ENCODE measurements at regions not wholly inside any gene's neighbourhood (a gene's known extent, or its start where the extent isn't known, plus 50 kb on each side); places are given as distances from the start of the nearest gene placed in this dataset.

DNA sequence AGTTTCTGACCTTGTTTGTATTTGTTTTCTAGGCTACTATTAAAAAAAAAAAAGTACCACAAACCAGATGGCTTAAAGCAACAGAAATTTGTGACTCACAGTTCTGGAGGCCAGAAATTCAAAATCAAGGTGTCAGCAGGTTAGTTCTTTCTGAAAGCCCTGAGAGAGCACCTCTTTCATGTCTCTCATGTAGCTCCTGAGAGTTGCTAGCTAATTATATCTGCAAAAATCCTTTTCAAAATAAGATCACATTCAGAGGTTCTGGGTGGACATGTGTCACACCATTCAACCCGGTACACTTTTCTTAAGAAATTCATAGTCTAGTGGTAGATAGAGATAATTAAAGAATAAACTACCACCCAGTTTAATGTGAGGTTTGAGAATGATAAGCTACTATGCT is 888.6 kb downstream of the GRID1 start:
- DNase-seq (ENCODE audit: low spot score) (no peak), ATAC-seq (no peak)
- no peak overlapping the region for H3K4me3 Mint-ChIP-seq
- H3K9me2 ChIP-seq (ENCODE audit: insufficient read depth): no peaks in the 10 kb centered on the region
- no peaks in the 10 kb centered on the region for H3F3A ChIP-seq (replicated peaks; ENCODE audit: low read depth)
- H3K4me3 ChIP-seq: no peak overlapping the region
- H3K9me3 Mint-ChIP-seq: peaks cover 44% of the 10 kb centered on the region
- no peak overlapping the region for H3K27ac Mint-ChIP-seq
- H4K20me1 ChIP-seq (replicated peaks; ENCODE audit: insufficient read depth): no peaks in the 10 kb centered on the region
- TF ChIP-seq, protein P1, sequence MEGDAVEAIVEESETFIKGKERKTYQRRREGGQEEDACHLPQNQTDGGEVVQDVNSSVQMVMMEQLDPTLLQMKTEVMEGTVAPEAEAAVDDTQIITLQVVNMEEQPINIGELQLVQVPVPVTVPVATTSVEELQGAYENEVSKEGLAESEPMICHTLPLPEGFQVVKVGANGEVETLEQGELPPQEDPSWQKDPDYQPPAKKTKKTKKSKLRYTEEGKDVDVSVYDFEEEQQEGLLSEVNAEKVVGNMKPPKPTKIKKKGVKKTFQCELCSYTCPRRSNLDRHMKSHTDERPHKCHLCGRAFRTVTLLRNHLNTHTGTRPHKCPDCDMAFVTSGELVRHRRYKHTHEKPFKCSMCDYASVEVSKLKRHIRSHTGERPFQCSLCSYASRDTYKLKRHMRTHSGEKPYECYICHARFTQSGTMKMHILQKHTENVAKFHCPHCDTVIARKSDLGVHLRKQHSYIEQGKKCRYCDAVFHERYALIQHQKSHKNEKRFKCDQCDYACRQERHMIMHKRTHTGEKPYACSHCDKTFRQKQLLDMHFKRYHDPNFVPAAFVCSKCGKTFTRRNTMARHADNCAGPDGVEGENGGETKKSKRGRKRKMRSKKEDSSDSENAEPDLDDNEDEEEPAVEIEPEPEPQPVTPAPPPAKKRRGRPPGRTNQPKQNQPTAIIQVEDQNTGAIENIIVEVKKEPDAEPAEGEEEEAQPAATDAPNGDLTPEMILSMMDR (conservative IDR thresholded peaks at IDR 0.05; ENCODE audit: low read depth in 2 of 2): no peak
- TF ChIP-seq EZH2phosphoT487 (IDR thresholded peaks at IDR 0.05; ENCODE audit: unreplicated experiment) (no peak), ZNF114 (CRISPR knock-in tag; IDR thresholded peaks at IDR 0.05) (no peak), NANOG (IDR thresholded peaks at IDR 0.05; ENCODE audit: borderline replicate concordance) (no peak), ZNF331 (CRISPR knock-in tag; IDR thresholded peaks at IDR 0.05; ENCODE audit: low read depth) (no peak), ETS1 (IDR thresholded peaks at IDR 0.05) (no peak), CREB1 (CRISPR knock-in tag; IDR thresholded peaks at IDR 0.05; ENCODE audit: low read depth) (no peak), EZH2 (IDR thresholded peaks at IDR 0.05; ENCODE audit: low read depth, unreplicated experiment) (no peak), STAT1 (IDR thresholded peaks at IDR 0.05; ENCODE audit: unreplicated experiment) (no peak)
- TF ChIP-seq, protein P2, sequence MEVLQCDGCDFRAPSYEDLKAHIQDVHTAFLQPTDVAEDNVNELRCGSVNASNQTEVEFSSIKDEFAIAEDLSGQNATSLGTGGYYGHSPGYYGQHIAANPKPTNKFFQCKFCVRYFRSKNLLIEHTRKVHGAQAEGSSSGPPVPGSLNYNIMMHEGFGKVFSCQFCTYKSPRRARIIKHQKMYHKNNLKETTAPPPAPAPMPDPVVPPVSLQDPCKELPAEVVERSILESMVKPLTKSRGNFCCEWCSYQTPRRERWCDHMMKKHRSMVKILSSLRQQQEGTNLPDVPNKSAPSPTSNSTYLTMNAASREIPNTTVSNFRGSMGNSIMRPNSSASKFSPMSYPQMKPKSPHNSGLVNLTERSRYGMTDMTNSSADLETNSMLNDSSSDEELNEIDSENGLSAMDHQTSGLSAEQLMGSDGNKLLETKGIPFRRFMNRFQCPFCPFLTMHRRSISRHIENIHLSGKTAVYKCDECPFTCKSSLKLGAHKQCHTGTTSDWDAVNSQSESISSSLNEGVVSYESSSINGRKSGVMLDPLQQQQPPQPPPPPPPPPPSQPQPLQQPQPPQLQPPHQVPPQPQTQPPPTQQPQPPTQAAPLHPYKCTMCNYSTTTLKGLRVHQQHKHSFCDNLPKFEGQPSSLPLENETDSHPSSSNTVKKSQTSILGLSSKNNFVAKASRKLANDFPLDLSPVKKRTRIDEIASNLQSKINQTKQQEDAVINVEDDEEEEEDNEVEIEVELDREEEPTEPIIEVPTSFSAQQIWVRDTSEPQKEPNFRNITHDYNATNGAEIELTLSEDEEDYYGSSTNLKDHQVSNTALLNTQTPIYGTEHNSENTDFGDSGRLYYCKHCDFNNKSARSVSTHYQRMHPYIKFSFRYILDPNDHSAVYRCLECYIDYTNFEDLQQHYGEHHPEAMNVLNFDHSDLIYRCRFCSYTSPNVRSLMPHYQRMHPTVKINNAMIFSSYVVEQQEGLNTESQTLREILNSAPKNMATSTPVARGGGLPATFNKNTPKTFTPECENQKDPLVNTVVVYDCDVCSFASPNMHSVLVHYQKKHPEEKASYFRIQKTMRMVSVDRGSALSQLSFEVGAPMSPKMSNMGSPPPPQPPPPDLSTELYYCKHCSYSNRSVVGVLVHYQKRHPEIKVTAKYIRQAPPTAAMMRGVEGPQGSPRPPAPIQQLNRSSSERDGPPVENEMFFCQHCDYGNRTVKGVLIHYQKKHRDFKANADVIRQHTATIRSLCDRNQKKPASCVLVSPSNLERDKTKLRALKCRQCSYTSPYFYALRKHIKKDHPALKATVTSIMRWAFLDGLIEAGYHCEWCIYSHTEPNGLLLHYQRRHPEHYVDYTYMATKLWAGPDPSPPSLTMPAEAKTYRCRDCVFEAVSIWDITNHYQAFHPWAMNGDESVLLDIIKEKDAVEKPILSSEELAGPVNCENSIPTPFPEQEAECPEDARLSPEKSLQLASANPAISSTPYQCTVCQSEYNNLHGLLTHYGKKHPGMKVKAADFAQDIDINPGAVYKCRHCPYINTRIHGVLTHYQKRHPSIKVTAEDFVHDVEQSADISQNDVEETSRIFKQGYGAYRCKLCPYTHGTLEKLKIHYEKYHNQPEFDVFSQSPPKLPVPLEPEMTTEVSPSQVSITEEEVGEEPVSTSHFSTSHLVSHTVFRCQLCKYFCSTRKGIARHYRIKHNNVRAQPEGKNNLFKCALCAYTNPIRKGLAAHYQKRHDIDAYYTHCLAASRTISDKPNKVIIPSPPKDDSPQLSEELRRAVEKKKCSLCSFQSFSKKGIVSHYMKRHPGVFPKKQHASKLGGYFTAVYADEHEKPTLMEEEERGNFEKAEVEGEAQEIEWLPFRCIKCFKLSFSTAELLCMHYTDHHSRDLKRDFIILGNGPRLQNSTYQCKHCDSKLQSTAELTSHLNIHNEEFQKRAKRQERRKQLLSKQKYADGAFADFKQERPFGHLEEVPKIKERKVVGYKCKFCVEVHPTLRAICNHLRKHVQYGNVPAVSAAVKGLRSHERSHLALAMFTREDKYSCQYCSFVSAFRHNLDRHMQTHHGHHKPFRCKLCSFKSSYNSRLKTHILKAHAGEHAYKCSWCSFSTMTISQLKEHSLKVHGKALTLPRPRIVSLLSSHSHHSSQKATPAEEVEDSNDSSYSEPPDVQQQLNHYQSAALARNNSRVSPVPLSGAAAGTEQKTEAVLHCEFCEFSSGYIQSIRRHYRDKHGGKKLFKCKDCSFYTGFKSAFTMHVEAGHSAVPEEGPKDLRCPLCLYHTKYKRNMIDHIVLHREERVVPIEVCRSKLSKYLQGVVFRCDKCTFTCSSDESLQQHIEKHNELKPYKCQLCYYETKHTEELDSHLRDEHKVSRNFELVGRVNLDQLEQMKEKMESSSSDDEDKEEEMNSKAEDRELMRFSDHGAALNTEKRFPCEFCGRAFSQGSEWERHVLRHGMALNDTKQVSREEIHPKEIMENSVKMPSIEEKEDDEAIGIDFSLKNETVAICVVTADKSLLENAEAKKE (CRISPR knock-in tag; IDR thresholded peaks at IDR 0.05): no peak
- TF ChIP-seq, protein P3, sequence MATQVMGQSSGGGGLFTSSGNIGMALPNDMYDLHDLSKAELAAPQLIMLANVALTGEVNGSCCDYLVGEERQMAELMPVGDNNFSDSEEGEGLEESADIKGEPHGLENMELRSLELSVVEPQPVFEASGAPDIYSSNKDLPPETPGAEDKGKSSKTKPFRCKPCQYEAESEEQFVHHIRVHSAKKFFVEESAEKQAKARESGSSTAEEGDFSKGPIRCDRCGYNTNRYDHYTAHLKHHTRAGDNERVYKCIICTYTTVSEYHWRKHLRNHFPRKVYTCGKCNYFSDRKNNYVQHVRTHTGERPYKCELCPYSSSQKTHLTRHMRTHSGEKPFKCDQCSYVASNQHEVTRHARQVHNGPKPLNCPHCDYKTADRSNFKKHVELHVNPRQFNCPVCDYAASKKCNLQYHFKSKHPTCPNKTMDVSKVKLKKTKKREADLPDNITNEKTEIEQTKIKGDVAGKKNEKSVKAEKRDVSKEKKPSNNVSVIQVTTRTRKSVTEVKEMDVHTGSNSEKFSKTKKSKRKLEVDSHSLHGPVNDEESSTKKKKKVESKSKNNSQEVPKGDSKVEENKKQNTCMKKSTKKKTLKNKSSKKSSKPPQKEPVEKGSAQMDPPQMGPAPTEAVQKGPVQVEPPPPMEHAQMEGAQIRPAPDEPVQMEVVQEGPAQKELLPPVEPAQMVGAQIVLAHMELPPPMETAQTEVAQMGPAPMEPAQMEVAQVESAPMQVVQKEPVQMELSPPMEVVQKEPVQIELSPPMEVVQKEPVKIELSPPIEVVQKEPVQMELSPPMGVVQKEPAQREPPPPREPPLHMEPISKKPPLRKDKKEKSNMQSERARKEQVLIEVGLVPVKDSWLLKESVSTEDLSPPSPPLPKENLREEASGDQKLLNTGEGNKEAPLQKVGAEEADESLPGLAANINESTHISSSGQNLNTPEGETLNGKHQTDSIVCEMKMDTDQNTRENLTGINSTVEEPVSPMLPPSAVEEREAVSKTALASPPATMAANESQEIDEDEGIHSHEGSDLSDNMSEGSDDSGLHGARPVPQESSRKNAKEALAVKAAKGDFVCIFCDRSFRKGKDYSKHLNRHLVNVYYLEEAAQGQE (IDR thresholded peaks at IDR 0.05; ENCODE audit: unreplicated experiment): no peak
- no peaks in the 10 kb centered on the region for H3K36me3 ChIP-seq (ENCODE audit: insufficient read depth)
- H3K27me3 ChIP-seq (ENCODE audit: insufficient read depth): no peaks in the 10 kb centered on the region
- H3K4me1 ChIP-seq (ENCODE audit: insufficient read depth): no peaks in the 10 kb centered on the region
- H3K36me3 Mint-ChIP-seq (ENCODE audit: low read depth): no peaks in the 10 kb centered on the region
- no peaks in the 10 kb centered on the region for H3K4me1 Mint-ChIP-seq
- H3K27me3 Mint-ChIP-seq (ENCODE audit: insufficient read depth, low read depth, poor library complexity): peaks cover 1% of the 10 kb centered on the region
- H2AFZ ChIP-seq: no peak overlapping the region
- H3K4me2 ChIP-seq: no peak overlapping the region
- no peaks in the 10 kb centered on the region for H3K79me2 ChIP-seq (replicated peaks; ENCODE audit: insufficient read depth)
- H3K27ac ChIP-seq (ENCODE audit: low read depth): no peak overlapping the region

Data from GM23338 (cell line).